ENCODE measurements at regions not wholly inside any gene's neighbourhood (a gene's known extent, or its start where the extent isn't known, plus 50 kb on each side); places are given as distances from the start of the nearest gene placed in this dataset.

GRCh38 chr18:70453058-70453775, 164.4 kb downstream of the SOCS6 start:
- TF ChIP-seq CTCF (IDR thresholded peaks at IDR 0.05; ENCODE audit: low read depth, low read length) (no peak), POLR2A (IDR thresholded peaks at IDR 0.05; ENCODE audit: extremely low read depth, insufficient read length) (no peak), MAX (IDR thresholded peaks at IDR 0.05; ENCODE audit: low read depth, low read length) (no peak), MYC (IDR thresholded peaks at IDR 0.05; ENCODE audit: low read depth, low read length) (no peak)

All from NB4 (cell line).